ENCODE measurements at regions not wholly inside any gene's neighbourhood (a gene's known extent, or its start where the extent isn't known, plus 50 kb on each side); places are given as distances from the start of the nearest gene placed in this dataset.

GRCh38 chr2:194020155-194020554, 1636.9 kb upstream of the SLC39A10 start:
- dilution Hi-C loops (cut with MboI; ENCODE audit: extremely low pct_ligation_motif_present, low sequenced_read_pairs) (no loop called here), intact Hi-C loops (cut with micrococcal nuclease) (no loop called here)
- FAIRE-seq (no peak), DNase-seq (ENCODE audit: low read depth, low spot score) (no peak)
- H3K36me3 ChIP-seq (ENCODE audit: control insufficient read depth in 2 of 2, extremely low read depth in 1 of 2, insufficient read depth in 2 of 2, low read length in 2 of 2), result no peaks in the 10 kb centered on the region
- no peak overlapping the region for H3K4me3 ChIP-seq (replicated peaks in 1 of 3; ENCODE audit: insufficient read depth in 1 of 3, low read depth in 1 of 3, low read length in 3 of 3)
- H2AFZ ChIP-seq (ENCODE audit: low read depth, low read length), result no peak overlapping the region
- ChIA-PET CTCF (no interaction called here), POLR2A (no interaction called here)
- H3K79me2 ChIP-seq (ENCODE audit: control insufficient read depth, insufficient read depth, low read length), result no peaks in the 10 kb centered on the region
- H3K9me3 ChIP-seq (replicated peaks; ENCODE audit: control insufficient read depth, insufficient read depth, low read length), result no peaks in the 10 kb centered on the region
- TF ChIP-seq MYC (IDR thresholded peaks at IDR 0.05; ENCODE audit: low read depth, low read length) (no peak), POLR2A (IDR thresholded peaks at IDR 0.05; ENCODE audit: low read depth, low read length) (no peak), JUN (IDR thresholded peaks at IDR 0.05; ENCODE audit: borderline replicate concordance, insufficient read depth, insufficient read length, low read depth) (no peak), EZH2 (IDR thresholded peaks at IDR 0.05; ENCODE audit: borderline replicate concordance, low read depth, low read length, severe bottlenecking) (no peak), MAX (IDR thresholded peaks at IDR 0.05; ENCODE audit: insufficient read depth, insufficient read length) (no peak), POLR2AphosphoS5 (IDR thresholded peaks at IDR 0.05; ENCODE audit: insufficient read depth, low read depth, low read length) (no peak), FOS (IDR thresholded peaks at IDR 0.05; ENCODE audit: borderline replicate concordance, insufficient read depth, low read length) (no peak), GATA2 (IDR thresholded peaks at IDR 0.05; ENCODE audit: insufficient read depth, insufficient read length, low read depth, low read length) (no peak), CTCF (IDR thresholded peaks at IDR 0.05; ENCODE audit: extremely low read depth in 1 of 2, insufficient read depth in 1 of 2, low read depth in 1 of 2, low read length in 2 of 2) (no peak)
- H3K4me1 ChIP-seq (ENCODE audit: control insufficient read depth, extremely low read depth, insufficient read depth, low read length), result no peaks in the 10 kb centered on the region
- BruUV-seq (replicated peaks), result no TSS peak
- no peak overlapping the region for H3K27ac ChIP-seq (ENCODE audit: insufficient read depth, low read depth, low read length)
- no peaks in the 10 kb centered on the region for H3K9me1 ChIP-seq (replicated peaks; ENCODE audit: control insufficient read depth, extremely low read depth, insufficient read depth, low read length)
- H4K20me1 ChIP-seq (replicated peaks; ENCODE audit: control insufficient read depth, extremely low read depth, insufficient read depth, low read length), result no peaks in the 10 kb centered on the region
- no peaks in the 10 kb centered on the region for H3K27me3 ChIP-seq (ENCODE audit: control insufficient read depth in 2 of 2, insufficient read depth in 2 of 2, low read length in 2 of 2)
- no peak overlapping the region for H3K4me2 ChIP-seq (ENCODE audit: insufficient read depth, low read length)
- no peak overlapping the region for H3K9ac ChIP-seq (replicated peaks; ENCODE audit: extremely low read depth, insufficient read depth, low read length)

Measured in endothelial cell of umbilical vein (primary cell).